ENCODE measurements at regions not wholly inside any gene's neighbourhood (a gene's known extent, or its start where the extent isn't known, plus 50 kb on each side); places are given as distances from the start of the nearest gene placed in this dataset.
A peak's percentile ranks its signal among the peaks of the same experiment; 100 is the strongest.

DNA sequence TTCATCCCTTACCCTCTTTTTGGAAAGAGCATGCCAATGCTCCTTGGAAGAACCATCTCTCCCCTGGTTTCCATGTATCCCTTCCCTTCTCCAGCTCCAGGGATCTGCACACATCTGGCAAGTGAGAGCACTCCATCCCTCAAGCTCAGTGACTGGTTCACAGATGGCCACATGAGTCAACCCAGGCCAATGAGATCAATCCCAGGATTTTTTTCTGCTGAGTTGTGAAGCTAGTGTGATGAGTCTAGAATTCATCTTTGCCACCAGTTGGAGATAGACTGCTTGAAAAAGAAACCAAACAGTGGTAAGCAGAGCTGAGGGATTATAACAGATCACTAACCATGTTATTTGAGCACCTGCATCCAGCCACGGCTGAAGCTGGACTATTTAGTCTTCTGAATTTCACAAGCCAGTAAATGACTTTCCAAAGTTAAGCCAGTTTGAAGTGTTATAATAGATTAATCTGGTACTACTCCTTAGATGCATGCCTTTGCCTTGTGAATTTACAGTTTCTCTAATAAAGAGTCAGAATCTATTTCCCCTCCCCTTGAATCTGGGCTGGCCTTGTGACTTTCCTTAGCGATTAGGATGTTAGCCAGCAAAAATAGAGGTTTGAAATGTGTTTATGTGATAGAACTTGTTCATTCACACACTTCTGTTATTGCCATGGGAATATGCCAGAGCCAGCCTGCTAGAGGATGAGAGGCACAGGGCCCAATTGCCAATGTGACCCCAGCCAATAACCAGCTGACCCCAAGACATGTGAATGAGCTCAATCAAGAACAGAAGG lies 159.8 kb downstream of the WNT5A start:
- H3K79me1 ChIP-seq (ENCODE audit: low read length), result no peaks in the 10 kb centered on the region
- no peaks in the 10 kb centered on the region for H3K36me3 ChIP-seq (ENCODE audit: control insufficient read depth in 1 of 2, insufficient read depth in 2 of 2, low read length in 2 of 2)
- H3K18ac ChIP-seq (ENCODE audit: low read length), result no peak overlapping the region
- H3K79me2 ChIP-seq (ENCODE audit: control insufficient read depth, insufficient read depth, low read length, poor library complexity), result no peaks in the 10 kb centered on the region
- H4K91ac ChIP-seq (ENCODE audit: low read depth, low read length), result no peak overlapping the region
- H3K27me3 ChIP-seq (ENCODE audit: insufficient read depth, low read length), result no peaks in the 10 kb centered on the region
- H3K27ac ChIP-seq (ENCODE audit: low read depth, low read length), result no peak overlapping the region
- no peak overlapping the region for H3K4me2 ChIP-seq (ENCODE audit: low read length)
- no peak overlapping the region for H4K12ac ChIP-seq (ENCODE audit: low read depth, low read length)
- no peak overlapping the region for H2BK120ac ChIP-seq (ENCODE audit: insufficient read depth, low read length, poor library complexity)
- no peak overlapping the region for H2AFZ ChIP-seq (ENCODE audit: insufficient read depth, low read length, poor library complexity)
- no peak overlapping the region for H3K9ac ChIP-seq (ENCODE audit: low read length)
- H3K4ac ChIP-seq (ENCODE audit: low read depth, low read length), result no peak overlapping the region
- no peaks in the 10 kb centered on the region for H3K4me1 ChIP-seq (ENCODE audit: control insufficient read depth in 1 of 2, insufficient read depth in 2 of 2, low read length in 2 of 2)
- no peak overlapping the region for H3K4me3 ChIP-seq (ENCODE audit: low read depth, low read length)
- no peak overlapping the region for H4K8ac ChIP-seq (ENCODE audit: low read depth, low read length)
- H3K23ac ChIP-seq (ENCODE audit: low read length), result no peak overlapping the region
- no peak overlapping the region for H2AK5ac ChIP-seq (ENCODE audit: low read length)
- no peak overlapping the region for H3K14ac ChIP-seq (ENCODE audit: low read length)
- no peaks in the 10 kb centered on the region for H3K9me3 ChIP-seq (ENCODE audit: insufficient read depth, low read depth, low read length)
- no CpG with 5 or more reads among the region's 2 CpGs for WGBS (ENCODE audit: extremely low coverage, insufficient coverage, insufficient read length)
- H2BK5ac ChIP-seq (ENCODE audit: low read depth, low read length, poor library complexity), result no peak overlapping the region
- no peak overlapping the region for H2BK12ac ChIP-seq (ENCODE audit: low read length)
- peak in 1 of 2 donors; percentile 32 for DNase-seq

DNA sequence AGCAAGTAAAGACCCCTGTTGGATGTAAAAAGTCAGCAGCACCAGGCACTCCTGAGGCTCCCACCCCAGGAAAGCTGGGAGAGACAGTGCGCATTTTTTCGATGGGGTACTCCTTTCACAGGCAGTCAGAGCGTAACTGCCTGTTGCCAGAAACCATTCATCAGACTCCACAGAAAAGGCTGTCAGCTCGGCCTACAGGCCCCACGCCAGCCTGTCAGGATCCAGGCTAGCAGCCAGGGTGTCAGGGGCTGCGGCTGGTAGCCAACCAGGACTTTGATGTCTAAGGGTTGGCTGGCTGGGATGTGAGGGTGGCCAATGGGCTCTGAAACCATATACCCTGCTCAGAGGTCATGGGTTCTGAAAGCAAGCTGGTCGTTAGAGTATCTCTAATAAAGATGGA lies 164.5 kb downstream of the WNT5A start:
- Histone ChIP-seq H4K12ac (ENCODE audit: low read depth, low read length) (no peak overlapping the region), H2AK5ac (ENCODE audit: low read length) (no peak overlapping the region), H3K23ac (ENCODE audit: low read length) (no peak overlapping the region), H3K4me1 (ENCODE audit: control insufficient read depth in 1 of 2, insufficient read depth in 2 of 2, low read length in 2 of 2) (no peaks in the 10 kb centered on the region), H2BK5ac (ENCODE audit: low read depth, low read length, poor library complexity) (no peak overlapping the region), H3K18ac (ENCODE audit: low read length) (no peak overlapping the region), H3K4ac (ENCODE audit: low read depth, low read length) (no peak overlapping the region), H2BK120ac (ENCODE audit: insufficient read depth, low read length, poor library complexity) (no peak overlapping the region), H3K27me3 (ENCODE audit: insufficient read depth, low read length) (no peaks in the 10 kb centered on the region), H4K8ac (ENCODE audit: low read depth, low read length) (no peak overlapping the region), H2BK12ac (ENCODE audit: low read length) (no peak overlapping the region), H3K79me1 (ENCODE audit: low read length) (no peaks in the 10 kb centered on the region), H2AFZ (ENCODE audit: insufficient read depth, low read length, poor library complexity) (no peak overlapping the region), H3K9ac (ENCODE audit: low read length) (no peak overlapping the region), H3K9me3 (ENCODE audit: insufficient read depth, low read depth, low read length) (no peaks in the 10 kb centered on the region), H3K4me3 (ENCODE audit: low read depth, low read length) (no peak overlapping the region), H3K4me2 (ENCODE audit: low read length) (no peak overlapping the region), H3K79me2 (ENCODE audit: control insufficient read depth, insufficient read depth, low read length, poor library complexity) (no peaks in the 10 kb centered on the region), H3K14ac (ENCODE audit: low read length) (no peak overlapping the region), H4K91ac (ENCODE audit: low read depth, low read length) (no peak overlapping the region), H3K27ac (ENCODE audit: low read depth, low read length) (no peak overlapping the region), H3K36me3 (ENCODE audit: control insufficient read depth in 1 of 2, insufficient read depth in 2 of 2, low read length in 2 of 2) (no peaks in the 10 kb centered on the region)
- no peak for DNase-seq
- WGBS (ENCODE audit: extremely low coverage, insufficient coverage, insufficient read length), result no CpG with 5 or more reads among the region's 7 CpGs

- Histone ChIP-seq H3K79me2 (ENCODE audit: control insufficient read depth, insufficient read depth, low read length, poor library complexity) (no peaks in the 10 kb centered on the region), H3K4me1 (ENCODE audit: control insufficient read depth in 1 of 2, insufficient read depth in 2 of 2, low read length in 2 of 2) (no peaks in the 10 kb centered on the region), H3K36me3 (ENCODE audit: control insufficient read depth in 1 of 2, insufficient read depth in 2 of 2, low read length in 2 of 2) (no peaks in the 10 kb centered on the region), H3K9ac (ENCODE audit: low read length) (no peak overlapping the region), H3K27me3 (ENCODE audit: insufficient read depth, low read length) (no peaks in the 10 kb centered on the region), H3K18ac (ENCODE audit: low read length) (no peak overlapping the region), H4K91ac (ENCODE audit: low read depth, low read length) (no peak overlapping the region), H3K79me1 (ENCODE audit: low read length) (no peaks in the 10 kb centered on the region), H3K4ac (ENCODE audit: low read depth, low read length) (no peak overlapping the region), H4K8ac (ENCODE audit: low read depth, low read length) (no peak overlapping the region), H3K14ac (ENCODE audit: low read length) (no peak overlapping the region), H2AFZ (ENCODE audit: insufficient read depth, low read length, poor library complexity) (no peak overlapping the region), H2BK5ac (ENCODE audit: low read depth, low read length, poor library complexity) (no peak overlapping the region), H3K4me2 (ENCODE audit: low read length) (no peak overlapping the region), H3K23ac (ENCODE audit: low read length) (no peak overlapping the region), H2BK12ac (ENCODE audit: low read length) (no peak overlapping the region), H2AK5ac (ENCODE audit: low read length) (no peak overlapping the region), H4K12ac (ENCODE audit: low read depth, low read length) (no peak overlapping the region), H3K9me3 (ENCODE audit: insufficient read depth, low read depth, low read length) (no peaks in the 10 kb centered on the region), H2BK120ac (ENCODE audit: insufficient read depth, low read length, poor library complexity) (no peak overlapping the region), H3K4me3 (ENCODE audit: low read depth, low read length) (no peak overlapping the region), H3K27ac (ENCODE audit: low read depth, low read length) (no peak overlapping the region)
- no peak for DNase-seq
- no CpG with 5 or more reads among the region's 1 CpG for WGBS (ENCODE audit: extremely low coverage, insufficient coverage, insufficient read length)
These were observed 166.2 kb downstream of the WNT5A start for GRCh38 chr3:55320928-55321327.

DNA sequence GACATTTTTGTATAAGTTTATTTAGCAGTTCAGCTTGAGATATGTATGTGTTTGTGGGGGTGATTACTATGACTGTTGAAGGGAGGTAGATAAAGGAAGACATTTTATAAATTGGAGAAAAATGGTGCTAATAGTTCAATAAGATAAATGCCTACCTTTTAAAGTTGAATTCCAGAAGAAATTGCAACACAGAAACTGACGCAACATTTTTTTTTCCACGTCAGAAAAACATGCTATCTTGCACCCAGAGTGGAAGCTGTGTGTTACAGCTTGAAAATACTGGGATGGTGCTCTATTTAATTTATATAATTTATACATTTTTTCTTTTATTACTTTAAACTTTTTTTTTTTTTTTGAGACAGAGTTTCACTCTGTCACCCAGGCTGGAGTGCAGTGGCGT lies 171.7 kb downstream of the WNT5A start:
- no CpG with 5 or more reads among the region's 3 CpGs for WGBS (ENCODE audit: extremely low coverage, insufficient coverage, insufficient read length)

More for the DNA sequence above, 171.7 kb downstream of the WNT5A start:
- no peak overlapping the region for H3K18ac ChIP-seq (ENCODE audit: low read length)
- H3K27me3 ChIP-seq (ENCODE audit: insufficient read depth, low read length), result no peaks in the 10 kb centered on the region
- H3K23ac ChIP-seq (ENCODE audit: low read length), result no peak overlapping the region
- no peak overlapping the region for H3K9ac ChIP-seq (ENCODE audit: low read length)
- H4K12ac ChIP-seq (ENCODE audit: low read depth, low read length), result no peak overlapping the region
- H3K4me1 ChIP-seq (ENCODE audit: control insufficient read depth in 1 of 2, insufficient read depth in 2 of 2, low read length in 2 of 2), result no peaks in the 10 kb centered on the region
- no peak overlapping the region for H2AK5ac ChIP-seq (ENCODE audit: low read length)
- H2AFZ ChIP-seq (ENCODE audit: insufficient read depth, low read length, poor library complexity), result no peak overlapping the region
- no peak overlapping the region for H4K8ac ChIP-seq (ENCODE audit: low read depth, low read length)
- H3K36me3 ChIP-seq (ENCODE audit: control insufficient read depth in 1 of 2, insufficient read depth in 2 of 2, low read length in 2 of 2), result no peaks in the 10 kb centered on the region
- no peaks in the 10 kb centered on the region for H3K79me1 ChIP-seq (ENCODE audit: low read length)
- no peak overlapping the region for H2BK5ac ChIP-seq (ENCODE audit: low read depth, low read length, poor library complexity)
- no peak overlapping the region for H3K27ac ChIP-seq (ENCODE audit: low read depth, low read length)
- no peaks in the 10 kb centered on the region for H3K79me2 ChIP-seq (ENCODE audit: control insufficient read depth, insufficient read depth, low read length, poor library complexity)
- no peak overlapping the region for H2BK12ac ChIP-seq (ENCODE audit: low read length)
- no peak overlapping the region for H4K91ac ChIP-seq (ENCODE audit: low read depth, low read length)
- H3K14ac ChIP-seq (ENCODE audit: low read length), result no peak overlapping the region
- H3K4ac ChIP-seq (ENCODE audit: low read depth, low read length), result no peak overlapping the region
- H2BK120ac ChIP-seq (ENCODE audit: insufficient read depth, low read length, poor library complexity), result no peak overlapping the region
- no peak overlapping the region for H3K4me2 ChIP-seq (ENCODE audit: low read length)
- no peaks in the 10 kb centered on the region for H3K9me3 ChIP-seq (ENCODE audit: insufficient read depth, low read depth, low read length)
- H3K4me3 ChIP-seq (ENCODE audit: low read depth, low read length), result no peak overlapping the region
- peak in 1 of 2 donors; percentile 74 for DNase-seq
